GM19025 (cell line): ENCODE measurements at regions not wholly inside any gene's neighbourhood (a gene's known extent, or its start where the extent isn't known, plus 50 kb on each side); places are given as distances from the start of the nearest gene placed in this dataset.

Experiments used
- ATAC-seq: cut with Tn5 transposase; IDR thresholded peaks from one replicate; pipeline ENCODE4 v1.9.1; 2021; ENCODE audit warnings: mild to moderate bottlenecking, low read depth, moderate library complexity; ENCODE audit not compliant: unreplicated experiment

DNA sequence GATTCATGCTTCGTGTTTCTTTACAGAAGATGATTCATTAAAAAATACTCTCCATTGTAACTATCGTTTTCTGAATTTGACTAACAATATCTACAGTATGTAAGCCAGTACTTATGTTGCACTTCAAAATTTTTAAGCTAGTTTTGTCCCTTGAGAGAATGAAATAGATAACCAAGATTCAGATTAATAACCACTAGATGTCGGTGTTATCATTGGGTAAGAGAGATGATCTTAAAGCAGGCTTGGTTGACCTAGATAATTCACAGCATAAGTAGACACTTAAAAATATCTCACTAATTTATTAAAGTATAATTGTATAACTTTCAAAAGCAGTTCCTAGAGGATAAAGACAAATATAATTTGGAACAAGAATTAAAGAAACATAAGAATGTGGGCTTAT, 430.9 kb downstream of the C4orf33 start:
- no peak for ATAC-seq

DNA sequence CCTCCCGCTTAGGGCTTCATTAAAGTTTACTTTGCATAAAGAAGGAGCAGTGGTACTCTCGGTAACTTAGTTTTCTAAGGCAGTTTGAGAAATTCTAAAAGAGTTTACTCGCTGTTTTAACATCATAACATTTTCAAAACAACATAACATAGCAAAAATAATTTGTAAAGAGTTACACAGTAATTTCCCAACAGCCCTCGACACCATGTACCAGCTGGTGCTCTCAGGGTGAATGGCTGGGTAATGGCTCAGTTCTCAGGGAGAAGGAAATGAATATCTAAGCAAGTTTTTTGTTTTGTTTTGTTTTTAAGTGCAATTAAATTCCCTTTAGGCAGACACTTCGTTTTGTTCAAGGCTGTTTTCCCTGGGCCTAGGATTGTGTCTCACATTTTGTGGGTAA, 435.3 kb downstream of the C4orf33 start:
- no peak for ATAC-seq

- peak; percentile 73 for ATAC-seq
Measured at GRCh38 chr4:129532573-129532972, 436.6 kb downstream of the C4orf33 start.

DNA sequence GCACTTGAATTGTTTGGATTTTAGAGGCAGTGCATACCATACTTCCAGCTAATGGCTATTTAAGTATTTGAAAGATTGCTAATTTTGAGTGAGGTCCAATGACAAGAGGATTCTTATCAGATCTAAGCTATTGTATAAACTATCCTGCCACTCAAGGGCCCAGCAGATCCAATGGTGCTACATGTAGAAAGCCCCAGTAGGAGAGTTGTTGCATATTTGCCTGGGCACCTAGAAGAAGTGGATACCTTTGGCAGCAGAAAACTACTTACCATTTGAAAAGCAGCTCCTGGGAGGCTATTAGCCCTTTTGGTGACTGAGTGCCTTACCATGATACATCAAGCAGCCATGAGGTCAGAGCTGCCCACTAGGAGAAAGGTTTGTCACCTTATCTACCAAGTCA, 447.3 kb downstream of the C4orf33 start:
- no peak for ATAC-seq

- no peak for ATAC-seq
Measured at GRCh38 chr4:129545599-129546278, 449.8 kb downstream of the C4orf33 start.

DNA sequence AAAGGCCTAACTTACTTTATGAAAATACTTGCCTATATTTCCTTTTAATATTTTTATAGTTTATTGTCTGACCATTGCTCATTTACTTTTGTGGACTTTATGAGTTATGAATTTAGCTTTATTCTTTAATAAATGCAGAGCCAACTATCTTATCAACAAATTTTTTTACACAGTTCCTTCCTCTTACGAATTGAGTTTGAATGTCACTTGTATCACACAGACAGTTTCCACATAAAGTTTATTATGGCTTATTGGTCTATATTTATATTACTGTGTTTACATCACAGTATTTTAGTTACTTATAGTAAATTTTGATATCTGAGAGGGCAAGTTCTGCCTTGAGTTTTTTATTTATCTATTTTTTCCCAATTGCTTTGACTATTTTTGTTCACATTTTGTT, 450.6 kb downstream of the C4orf33 start:
- ATAC-seq = no peak

DNA sequence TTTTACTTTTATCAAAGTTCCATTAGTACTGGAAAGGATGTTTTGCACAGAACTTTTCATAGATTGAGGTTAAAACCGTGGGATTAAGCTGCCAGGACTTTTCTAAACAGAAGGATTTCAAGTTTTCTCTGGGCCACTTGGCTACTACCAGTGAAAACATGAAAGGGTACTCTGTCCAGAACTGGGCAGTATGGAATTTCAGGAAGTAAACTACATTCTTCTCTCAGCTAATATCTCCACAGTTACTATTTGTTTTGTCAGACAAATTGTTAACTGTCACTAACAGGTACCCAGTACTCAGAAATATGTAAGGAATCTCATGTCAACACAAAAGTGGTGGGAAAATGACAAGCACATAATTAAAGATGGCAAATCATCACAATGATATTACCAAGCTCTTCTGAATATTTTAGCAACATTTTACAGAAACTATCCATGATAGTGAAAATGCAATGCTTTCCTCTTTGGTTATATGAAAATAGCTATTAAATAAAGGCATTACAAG, 454.4 kb downstream of the C4orf33 start:
- ATAC-seq = no peak

DNA sequence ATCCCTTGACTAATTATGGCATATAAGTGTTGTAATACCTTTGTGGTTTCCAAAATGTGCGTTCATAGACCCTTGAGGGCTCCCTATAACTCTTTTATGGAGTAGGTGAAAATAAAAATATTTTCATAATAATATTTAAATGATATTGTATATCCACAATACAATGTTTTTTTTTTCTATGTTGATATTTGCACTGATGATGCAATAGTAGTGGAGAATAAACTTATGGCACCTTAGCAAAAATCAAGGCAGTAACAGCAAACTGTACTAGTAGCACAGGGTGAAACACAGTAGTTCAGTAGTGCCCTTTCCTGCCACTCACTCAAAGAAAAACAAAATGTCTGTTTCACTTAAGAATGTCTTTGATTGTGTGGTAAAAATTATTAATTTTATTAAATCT, 465.3 kb downstream of the C4orf33 start:
- no peak for ATAC-seq

- no peak for ATAC-seq
Measured at GRCh38 chr4:129561886-129562671, 466.1 kb downstream of the C4orf33 start.

- no peak for ATAC-seq
Measured at GRCh38 chr4:129565214-129565613, 469.3 kb downstream of the C4orf33 start.

GRCh38 chr4:129570326-129570725, 474.4 kb downstream of the C4orf33 start:
- no peak for ATAC-seq

DNA sequence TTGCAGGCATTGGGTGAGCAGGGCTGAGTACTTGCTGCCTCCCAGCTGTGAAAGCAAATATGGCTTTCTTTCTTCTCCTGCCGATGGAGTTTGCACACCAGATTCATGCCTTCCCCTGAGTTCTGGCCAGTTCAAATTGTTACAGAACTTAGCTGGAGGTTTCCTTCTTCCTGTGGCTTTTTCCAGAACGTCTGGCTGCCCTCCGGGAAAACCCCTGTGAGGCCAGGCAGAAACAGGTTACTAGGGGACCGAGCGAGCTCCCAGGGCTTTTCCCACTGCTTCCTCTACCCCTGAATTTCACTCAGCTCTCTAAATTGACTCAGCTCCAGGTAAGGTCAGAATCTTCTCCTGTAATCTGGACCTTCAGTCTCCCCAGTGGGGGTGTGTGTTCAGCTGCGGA, 482.4 kb downstream of the C4orf33 start:
- no peak for ATAC-seq

GRCh38 chr4:129581305-129581704, 485.4 kb downstream of the C4orf33 start:
- no peak for ATAC-seq

DNA sequence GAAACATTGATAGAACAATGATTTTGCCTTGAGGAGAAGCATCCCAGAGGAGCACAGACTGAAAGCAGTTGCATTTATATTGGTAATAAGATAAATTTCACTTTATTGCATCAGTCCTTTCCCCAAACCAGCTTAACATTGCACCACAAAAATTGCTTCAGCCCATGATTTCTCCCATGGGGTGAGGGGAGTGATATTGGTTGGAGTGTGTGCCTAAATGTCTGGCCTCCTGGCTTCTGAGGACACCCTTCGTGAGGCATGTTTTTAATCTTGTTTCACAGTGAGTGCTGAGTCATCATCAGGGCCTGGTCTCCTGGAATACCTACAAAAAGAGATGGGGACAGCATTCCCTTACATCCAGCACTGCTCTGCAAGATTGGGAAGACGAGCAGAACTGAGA, 487.9 kb downstream of the C4orf33 start:
- no peak for ATAC-seq

GRCh38 chr4:129598582-129598981, 502.6 kb downstream of the C4orf33 start:
- ATAC-seq = no peak

GRCh38 chr4:129600898-129601297, 504.9 kb downstream of the C4orf33 start:
- no peak for ATAC-seq

- ATAC-seq = no peak
Measured at GRCh38 chr4:129602447-129602846, 506.5 kb downstream of the C4orf33 start.

GRCh38 chr4:129603241-129603931, 507.4 kb downstream of the C4orf33 start:
- no peak for ATAC-seq

GRCh38 chr4:129604632-129605255, 508.8 kb downstream of the C4orf33 start:
- ATAC-seq = no peak

GRCh38 chr4:129614611-129615010, 518.7 kb downstream of the C4orf33 start:
- no peak for ATAC-seq

DNA sequence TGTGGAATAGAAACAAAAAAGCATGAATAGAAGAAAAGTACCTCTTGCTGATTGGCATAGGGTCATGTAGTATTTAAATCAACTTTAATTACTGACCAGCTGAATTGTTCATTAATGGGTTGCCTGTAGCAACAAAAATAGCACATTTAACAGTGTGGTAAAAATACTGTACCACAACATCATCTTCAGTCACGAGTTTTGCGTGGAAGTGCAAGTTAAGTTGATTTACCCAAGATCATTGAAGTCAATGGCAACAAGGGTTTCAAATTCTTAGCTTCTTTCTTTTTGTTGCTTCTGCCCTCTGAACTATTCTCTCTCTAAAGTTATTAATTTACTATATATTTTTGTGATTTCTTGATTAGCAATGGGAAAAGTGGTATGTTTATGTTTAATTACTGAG, 526.6 kb downstream of the C4orf33 start:
- no peak for ATAC-seq
